ENCODE measurements at regions not wholly inside any gene's neighbourhood (a gene's known extent, or its start where the extent isn't known, plus 50 kb on each side); places are given as distances from the start of the nearest gene placed in this dataset.

- Histone ChIP-seq H3K9me3 (ENCODE audit: control insufficient read depth, low read length) (no peaks in the 10 kb centered on the region), H3K9ac (ENCODE audit: low read length) (no peak overlapping the region), H3K36me3 (ENCODE audit: control insufficient read depth, insufficient read depth, low read length) (no peaks in the 10 kb centered on the region), H3K4me3 (ENCODE audit: low read length) (no peak overlapping the region), H3K4me1 (ENCODE audit: control insufficient read depth, insufficient read depth, low read length) (no peaks in the 10 kb centered on the region), H3K27me3 (ENCODE audit: control insufficient read depth, insufficient read depth, low read length) (no peaks in the 10 kb centered on the region)
These were observed 287.6 kb upstream of the MGMT start for GRCh38 chr10:129179245-129179971.

GRCh38 chr10:129179972-129180678, 286.9 kb upstream of the MGMT start:
- Histone ChIP-seq H3K4me1 (ENCODE audit: control insufficient read depth, insufficient read depth, low read length) (no peaks in the 10 kb centered on the region), H3K4me3 (ENCODE audit: low read length) (no peak overlapping the region), H3K27me3 (ENCODE audit: control insufficient read depth, insufficient read depth, low read length) (no peaks in the 10 kb centered on the region), H3K9ac (ENCODE audit: low read length) (no peak overlapping the region), H3K9me3 (ENCODE audit: control insufficient read depth, low read length) (no peaks in the 10 kb centered on the region), H3K36me3 (ENCODE audit: control insufficient read depth, insufficient read depth, low read length) (no peaks in the 10 kb centered on the region)

DNA sequence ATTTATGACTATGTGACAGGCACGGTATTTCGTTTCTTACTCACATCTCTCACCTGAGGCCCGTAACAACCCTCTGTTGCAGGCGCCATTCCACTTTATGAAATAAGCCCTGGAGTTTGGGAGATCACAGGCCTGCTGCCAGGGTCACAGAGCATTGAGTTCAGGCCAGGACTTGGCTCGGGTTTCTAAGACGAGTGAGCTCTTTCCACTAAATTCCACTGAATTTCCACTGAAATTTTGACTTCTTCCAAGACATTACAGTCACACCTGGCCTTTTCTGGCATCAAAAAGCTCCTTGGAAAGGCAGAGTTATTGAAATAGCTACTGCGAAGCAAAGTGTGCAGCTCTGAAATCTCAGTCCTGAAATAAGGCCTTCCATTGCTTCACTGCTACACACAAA, 282.8 kb upstream of the MGMT start:
- Histone ChIP-seq H3K36me3 (ENCODE audit: control insufficient read depth, insufficient read depth, low read length) (no peaks in the 10 kb centered on the region), H3K9me3 (ENCODE audit: control insufficient read depth, low read length) (no peaks in the 10 kb centered on the region), H3K4me3 (ENCODE audit: low read length) (no peak overlapping the region)

DNA sequence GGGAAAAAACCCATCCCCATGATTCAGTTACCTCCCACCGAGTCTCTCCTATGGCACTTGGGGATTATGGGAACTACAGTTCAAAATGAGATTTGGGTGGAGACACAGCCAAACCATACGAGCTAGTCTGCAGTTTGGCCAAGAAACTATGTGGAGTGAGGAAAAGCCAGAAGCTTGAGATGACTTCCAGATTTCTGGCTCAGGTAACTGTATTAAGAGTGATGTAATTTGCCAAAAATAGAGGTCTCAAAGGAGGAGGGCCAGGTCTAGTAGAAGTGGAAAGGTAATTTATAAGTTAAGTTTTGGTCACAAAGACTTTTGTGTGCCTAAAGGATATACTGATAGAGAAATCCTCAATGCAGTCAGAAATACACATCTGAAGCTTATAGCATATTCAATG, 279.7 kb upstream of the MGMT start:
- Histone ChIP-seq H3K36me3 (ENCODE audit: control insufficient read depth, insufficient read depth, low read length) (no peaks in the 10 kb centered on the region), H3K9ac (ENCODE audit: low read length) (no peak overlapping the region)

More for the DNA sequence above, 282.8 kb upstream of the MGMT start:
- Histone ChIP-seq H3K4me1 (ENCODE audit: control insufficient read depth, insufficient read depth, low read length) (no peaks in the 10 kb centered on the region), H3K9ac (ENCODE audit: low read length) (no peak overlapping the region), H3K27me3 (ENCODE audit: control insufficient read depth, insufficient read depth, low read length) (no peaks in the 10 kb centered on the region)

GRCh38 chr10:129191797-129192196, 275.2 kb upstream of the MGMT start:
- Histone ChIP-seq H3K9ac (ENCODE audit: low read length) (no peak overlapping the region), H3K27me3 (ENCODE audit: control insufficient read depth, insufficient read depth, low read length) (no peaks in the 10 kb centered on the region), H3K4me3 (ENCODE audit: low read length) (no peak overlapping the region), H3K9me3 (ENCODE audit: control insufficient read depth, low read length) (no peaks in the 10 kb centered on the region), H3K36me3 (ENCODE audit: control insufficient read depth, insufficient read depth, low read length) (no peaks in the 10 kb centered on the region), H3K4me1 (ENCODE audit: control insufficient read depth, insufficient read depth, low read length) (no peaks in the 10 kb centered on the region)

More for the DNA sequence above, 279.7 kb upstream of the MGMT start:
- Histone ChIP-seq H3K4me1 (ENCODE audit: control insufficient read depth, insufficient read depth, low read length) (no peaks in the 10 kb centered on the region), H3K4me3 (ENCODE audit: low read length) (no peak overlapping the region), H3K9me3 (ENCODE audit: control insufficient read depth, low read length) (no peaks in the 10 kb centered on the region), H3K27me3 (ENCODE audit: control insufficient read depth, insufficient read depth, low read length) (no peaks in the 10 kb centered on the region)

- no peak overlapping the region for H3K9ac ChIP-seq (ENCODE audit: low read length)
- H3K4me3 ChIP-seq (ENCODE audit: low read length) = no peak overlapping the region
- H3K9me3 ChIP-seq (ENCODE audit: control insufficient read depth, low read length) = no peaks in the 10 kb centered on the region
- no peaks in the 10 kb centered on the region for H3K36me3 ChIP-seq (ENCODE audit: control insufficient read depth, insufficient read depth, low read length)
- H3K4me1 ChIP-seq (ENCODE audit: control insufficient read depth, insufficient read depth, low read length) = no peaks in the 10 kb centered on the region
- H3K27me3 ChIP-seq (ENCODE audit: control insufficient read depth, insufficient read depth, low read length) = no peaks in the 10 kb centered on the region
These were observed 274.5 kb upstream of the MGMT start for GRCh38 chr10:129192344-129193128.

GRCh38 chr10:129193148-129193547, 273.9 kb upstream of the MGMT start:
- Histone ChIP-seq H3K36me3 (ENCODE audit: control insufficient read depth, insufficient read depth, low read length) (no peaks in the 10 kb centered on the region), H3K27me3 (ENCODE audit: control insufficient read depth, insufficient read depth, low read length) (no peaks in the 10 kb centered on the region), H3K4me1 (ENCODE audit: control insufficient read depth, insufficient read depth, low read length) (no peaks in the 10 kb centered on the region), H3K9me3 (ENCODE audit: control insufficient read depth, low read length) (no peaks in the 10 kb centered on the region), H3K4me3 (ENCODE audit: low read length) (no peak overlapping the region), H3K9ac (ENCODE audit: low read length) (no peak overlapping the region)

DNA sequence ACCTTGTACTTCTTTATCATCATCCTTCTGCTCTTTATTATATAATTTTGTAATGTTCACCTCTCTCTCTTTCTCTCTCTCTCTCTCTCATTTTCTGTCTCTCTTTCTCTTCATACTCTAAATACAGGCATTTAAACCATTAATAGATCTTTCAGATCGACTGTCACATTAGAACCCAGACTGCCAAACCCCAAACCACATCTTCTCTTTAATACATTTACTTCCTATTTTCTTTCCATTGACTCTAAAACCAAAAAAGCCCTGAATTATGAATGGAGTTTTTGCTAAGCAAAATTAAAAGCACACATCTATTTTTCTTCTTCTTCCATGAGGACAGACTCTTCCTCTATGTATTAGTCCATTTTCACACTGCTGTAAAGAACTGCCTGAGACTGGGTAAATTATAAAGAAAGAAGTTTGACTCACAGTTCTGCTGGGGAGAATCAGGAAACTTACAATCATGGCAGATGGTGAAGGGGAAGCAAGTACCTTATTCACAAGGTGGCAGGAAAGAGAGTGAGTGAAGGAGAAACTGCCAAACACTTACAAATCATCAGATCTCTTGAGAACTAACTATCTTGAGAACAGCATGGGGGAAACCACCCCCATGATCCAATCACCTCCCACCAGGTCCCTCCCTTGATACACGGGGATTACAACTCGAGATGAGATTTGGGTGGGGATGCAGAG, 272.7 kb upstream of the MGMT start:
- Histone ChIP-seq H3K4me1 (ENCODE audit: control insufficient read depth, insufficient read depth, low read length) (no peaks in the 10 kb centered on the region), H3K9me3 (ENCODE audit: control insufficient read depth, low read length) (no peaks in the 10 kb centered on the region), H3K27me3 (ENCODE audit: control insufficient read depth, insufficient read depth, low read length) (no peaks in the 10 kb centered on the region), H3K4me3 (ENCODE audit: low read length) (no peak overlapping the region), H3K36me3 (ENCODE audit: control insufficient read depth, insufficient read depth, low read length) (no peaks in the 10 kb centered on the region), H3K9ac (ENCODE audit: low read length) (no peak overlapping the region)

DNA sequence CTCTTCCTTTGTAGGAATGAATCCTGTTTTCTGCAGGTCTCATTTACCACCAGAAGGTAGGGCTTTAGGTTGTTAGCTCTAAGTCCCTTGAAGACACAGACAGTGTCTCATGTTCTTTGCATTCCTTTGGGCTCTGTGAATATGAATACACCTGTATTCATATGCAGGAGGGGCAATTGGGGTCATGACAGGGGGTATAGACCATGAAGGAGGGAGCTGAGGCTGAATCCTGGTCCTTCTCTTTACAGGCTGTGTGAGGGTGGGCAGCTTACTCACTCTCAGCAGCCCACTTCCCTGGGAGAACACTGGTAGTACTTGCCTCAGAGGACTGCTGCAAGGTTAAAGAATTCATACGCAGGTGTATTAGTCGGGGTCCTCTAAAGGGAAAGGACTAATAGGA, 267.2 kb upstream of the MGMT start:
- H3K9ac ChIP-seq (ENCODE audit: low read length) = no peak overlapping the region
- no peaks in the 10 kb centered on the region for H3K4me1 ChIP-seq (ENCODE audit: control insufficient read depth, insufficient read depth, low read length)
- H3K4me3 ChIP-seq (ENCODE audit: low read length) = no peak overlapping the region
- no peaks in the 10 kb centered on the region for H3K27me3 ChIP-seq (ENCODE audit: control insufficient read depth, insufficient read depth, low read length)
- no peaks in the 10 kb centered on the region for H3K36me3 ChIP-seq (ENCODE audit: control insufficient read depth, insufficient read depth, low read length)
- no peaks in the 10 kb centered on the region for H3K9me3 ChIP-seq (ENCODE audit: control insufficient read depth, low read length)

GRCh38 chr10:129203819-129204218, 263.2 kb upstream of the MGMT start:
- Histone ChIP-seq H3K9me3 (ENCODE audit: control insufficient read depth, low read length) (no peaks in the 10 kb centered on the region), H3K4me3 (ENCODE audit: low read length) (no peak overlapping the region), H3K4me1 (ENCODE audit: control insufficient read depth, insufficient read depth, low read length) (no peaks in the 10 kb centered on the region), H3K9ac (ENCODE audit: low read length) (no peak overlapping the region), H3K36me3 (ENCODE audit: control insufficient read depth, insufficient read depth, low read length) (no peaks in the 10 kb centered on the region), H3K27me3 (ENCODE audit: control insufficient read depth, insufficient read depth, low read length) (no peaks in the 10 kb centered on the region)

GRCh38 chr10:129207297-129207696, 259.7 kb upstream of the MGMT start:
- Histone ChIP-seq H3K9ac (ENCODE audit: low read length) (no peak overlapping the region), H3K36me3 (ENCODE audit: control insufficient read depth, insufficient read depth, low read length) (no peaks in the 10 kb centered on the region), H3K4me1 (ENCODE audit: control insufficient read depth, insufficient read depth, low read length) (no peaks in the 10 kb centered on the region), H3K9me3 (ENCODE audit: control insufficient read depth, low read length) (no peaks in the 10 kb centered on the region), H3K4me3 (ENCODE audit: low read length) (no peak overlapping the region), H3K27me3 (ENCODE audit: control insufficient read depth, insufficient read depth, low read length) (no peaks in the 10 kb centered on the region)

Measured in mucosa of stomach (tissue), 1 donor.